ENCODE measurements at regions not wholly inside any gene's neighbourhood (a gene's known extent, or its start where the extent isn't known, plus 50 kb on each side); places are given as distances from the start of the nearest gene placed in this dataset.

GRCh38 chr4:36638273-36638811 lies 356.9 kb downstream of the DTHD1 start:
- Histone ChIP-seq H3K9me3 (no peaks in the 10 kb centered on the region), H3K4me3 (no peak overlapping the region), H3K27ac (no peak overlapping the region), H3K36me3 (no peaks in the 10 kb centered on the region), H3K4me1 (no peaks in the 10 kb centered on the region), H3K27me3 (no peaks in the 10 kb centered on the region)
- TF ChIP-seq EP300 (IDR thresholded peaks at IDR 0.05) (no peak), POLR2A (IDR thresholded peaks at IDR 0.05) (no peak), POLR2AphosphoS5 (IDR thresholded peaks at IDR 0.05) (no peak), CTCF (IDR thresholded peaks at IDR 0.05) (no peak)
- intact Hi-C loops (cut with DNase I; ENCODE audit: low total_unique reads), result no loop called here
- WGBS, 5 donors, result 37 to 43% (median 39%) methylated on average over 3 of the region's 3 CpGs
- no peak for DNase-seq

GRCh38 chr4:36640876-36641275 lies 359.5 kb downstream of the DTHD1 start:
- Histone ChIP-seq H3K27ac (no peak overlapping the region), H3K36me3 (no peaks in the 10 kb centered on the region), H3K4me3 (no peak overlapping the region), H3K4me1 (no peaks in the 10 kb centered on the region), H3K27me3 (no peaks in the 10 kb centered on the region), H3K9me3 (no peaks in the 10 kb centered on the region)
- intact Hi-C loops (cut with DNase I; ENCODE audit: low total_unique reads), result no loop called here
- no peak for DNase-seq
- TF ChIP-seq POLR2AphosphoS5 (IDR thresholded peaks at IDR 0.05) (no peak), POLR2A (IDR thresholded peaks at IDR 0.05) (no peak), EP300 (IDR thresholded peaks at IDR 0.05) (no peak), CTCF (IDR thresholded peaks at IDR 0.05) (no peak)
- 87 to 92% (median 89%) methylated on average over 2 of the region's 2 CpGs for WGBS, 5 donors

GRCh38 chr4:36651253-36651652 lies 369.8 kb downstream of the DTHD1 start:
- Histone ChIP-seq H3K27me3 (no peaks in the 10 kb centered on the region), H3K4me1 (no peaks in the 10 kb centered on the region), H3K27ac (no peak overlapping the region), H3K36me3 (no peaks in the 10 kb centered on the region), H3K9me3 (no peaks in the 10 kb centered on the region), H3K4me3 (no peak overlapping the region)
- no peak for DNase-seq
- TF ChIP-seq POLR2A (IDR thresholded peaks at IDR 0.05) (no peak), EP300 (IDR thresholded peaks at IDR 0.05) (no peak), CTCF (IDR thresholded peaks at IDR 0.05) (no peak), POLR2AphosphoS5 (IDR thresholded peaks at IDR 0.05) (no peak)
- 54 to 82% (median 78%) methylated on average over 3 of the region's 3 CpGs for WGBS, 5 donors
- intact Hi-C loops (cut with DNase I; ENCODE audit: low total_unique reads), result no loop called here

GRCh38 chr4:36652857-36653256 lies 371.4 kb downstream of the DTHD1 start:
- H3K27ac ChIP-seq, result no peak overlapping the region
- H3K4me1 ChIP-seq, result no peaks in the 10 kb centered on the region
- 85 to 94% (median 89%) methylated on average over 1 of the region's 1 CpG for WGBS, 5 donors
- no peaks in the 10 kb centered on the region for H3K36me3 ChIP-seq
- H3K27me3 ChIP-seq, result no peaks in the 10 kb centered on the region
- no peak for TF ChIP-seq POLR2A (IDR thresholded peaks at IDR 0.05)
- TF ChIP-seq POLR2AphosphoS5 (IDR thresholded peaks at IDR 0.05), result no peak
- TF ChIP-seq CTCF (IDR thresholded peaks at IDR 0.05), result no peak
- TF ChIP-seq EP300 (IDR thresholded peaks at IDR 0.05), result no peak
- DNase-seq, result no peak
- no peak overlapping the region for H3K4me3 ChIP-seq
- intact Hi-C loops (cut with DNase I; ENCODE audit: low total_unique reads), result no loop called here
- no peaks in the 10 kb centered on the region for H3K9me3 ChIP-seq

Data from stomach (tissue), 8 donors.